Neural cell (in vitro differentiated cells): ENCODE measurements at regions not wholly inside any gene's neighbourhood (a gene's known extent, or its start where the extent isn't known, plus 50 kb on each side); places are given as distances from the start of the nearest gene placed in this dataset.

Experiments
- EP300 ChIP-seq: fragments of 450-650 bp; conservative IDR thresholded peaks from 2 replicates; pipeline ENCODE4 v1.6.1; 2014; ENCODE audit warnings: antibody characterized with exemption, mild to moderate bottlenecking, moderate library complexity; ENCODE audit not compliant: poor library complexity, severe bottlenecking
- EZH2 ChIP-seq: fragments of 200-600, 300-800 bp; shearing (Covaris generic), sonication (generic); IDR thresholded peaks from 2 replicates; pipeline ENCODE4 v1.6.1; 2014; ENCODE audit warnings: antibody characterized with exemption, low read length, borderline replicate concordance, mild to moderate bottlenecking; ENCODE audit not compliant: insufficient read depth, poor library complexity, severe bottlenecking
- MXI1 ChIP-seq: fragments of 450-650 bp; conservative IDR thresholded peaks from 2 replicates; pipeline ENCODE4 v1.6.1; 2014; ENCODE audit warnings: antibody characterized with exemption, mild to moderate bottlenecking; ENCODE audit not compliant: poor library complexity, severe bottlenecking
- POLR2AphosphoS5 ChIP-seq: IDR thresholded peaks from 2 replicates; pipeline ENCODE4 v1.6.1; 2012
- RAD21 ChIP-seq: fragments of 450-650 bp; conservative IDR thresholded peaks from 2 replicates; pipeline ENCODE4 v1.6.1; 2014; ENCODE audit warnings: antibody characterized with exemption, mild to moderate bottlenecking, moderate library complexity
- TF ChIP-seq, protein P1 (sequence below): fragments of 450-650 bp; IDR thresholded peaks from 2 replicates; pipeline ENCODE4 v1.5.1; 2014; ENCODE audit warnings: antibody characterized with exemption, mild to moderate bottlenecking, moderate library complexity; ENCODE audit not compliant: poor library complexity, severe bottlenecking
- TF ChIP-seq, protein P2 (sequence below): IDR thresholded peaks from 2 replicates; pipeline ENCODE4 v1.6.1; 2012; ENCODE audit warnings: borderline replicate concordance

- TF ChIP-seq, protein P1, sequence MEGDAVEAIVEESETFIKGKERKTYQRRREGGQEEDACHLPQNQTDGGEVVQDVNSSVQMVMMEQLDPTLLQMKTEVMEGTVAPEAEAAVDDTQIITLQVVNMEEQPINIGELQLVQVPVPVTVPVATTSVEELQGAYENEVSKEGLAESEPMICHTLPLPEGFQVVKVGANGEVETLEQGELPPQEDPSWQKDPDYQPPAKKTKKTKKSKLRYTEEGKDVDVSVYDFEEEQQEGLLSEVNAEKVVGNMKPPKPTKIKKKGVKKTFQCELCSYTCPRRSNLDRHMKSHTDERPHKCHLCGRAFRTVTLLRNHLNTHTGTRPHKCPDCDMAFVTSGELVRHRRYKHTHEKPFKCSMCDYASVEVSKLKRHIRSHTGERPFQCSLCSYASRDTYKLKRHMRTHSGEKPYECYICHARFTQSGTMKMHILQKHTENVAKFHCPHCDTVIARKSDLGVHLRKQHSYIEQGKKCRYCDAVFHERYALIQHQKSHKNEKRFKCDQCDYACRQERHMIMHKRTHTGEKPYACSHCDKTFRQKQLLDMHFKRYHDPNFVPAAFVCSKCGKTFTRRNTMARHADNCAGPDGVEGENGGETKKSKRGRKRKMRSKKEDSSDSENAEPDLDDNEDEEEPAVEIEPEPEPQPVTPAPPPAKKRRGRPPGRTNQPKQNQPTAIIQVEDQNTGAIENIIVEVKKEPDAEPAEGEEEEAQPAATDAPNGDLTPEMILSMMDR, result no peak
- no peak for TF ChIP-seq POLR2AphosphoS5
- no peak for TF ChIP-seq MXI1
- TF ChIP-seq EP300, result no peak
- TF ChIP-seq, protein P2, sequence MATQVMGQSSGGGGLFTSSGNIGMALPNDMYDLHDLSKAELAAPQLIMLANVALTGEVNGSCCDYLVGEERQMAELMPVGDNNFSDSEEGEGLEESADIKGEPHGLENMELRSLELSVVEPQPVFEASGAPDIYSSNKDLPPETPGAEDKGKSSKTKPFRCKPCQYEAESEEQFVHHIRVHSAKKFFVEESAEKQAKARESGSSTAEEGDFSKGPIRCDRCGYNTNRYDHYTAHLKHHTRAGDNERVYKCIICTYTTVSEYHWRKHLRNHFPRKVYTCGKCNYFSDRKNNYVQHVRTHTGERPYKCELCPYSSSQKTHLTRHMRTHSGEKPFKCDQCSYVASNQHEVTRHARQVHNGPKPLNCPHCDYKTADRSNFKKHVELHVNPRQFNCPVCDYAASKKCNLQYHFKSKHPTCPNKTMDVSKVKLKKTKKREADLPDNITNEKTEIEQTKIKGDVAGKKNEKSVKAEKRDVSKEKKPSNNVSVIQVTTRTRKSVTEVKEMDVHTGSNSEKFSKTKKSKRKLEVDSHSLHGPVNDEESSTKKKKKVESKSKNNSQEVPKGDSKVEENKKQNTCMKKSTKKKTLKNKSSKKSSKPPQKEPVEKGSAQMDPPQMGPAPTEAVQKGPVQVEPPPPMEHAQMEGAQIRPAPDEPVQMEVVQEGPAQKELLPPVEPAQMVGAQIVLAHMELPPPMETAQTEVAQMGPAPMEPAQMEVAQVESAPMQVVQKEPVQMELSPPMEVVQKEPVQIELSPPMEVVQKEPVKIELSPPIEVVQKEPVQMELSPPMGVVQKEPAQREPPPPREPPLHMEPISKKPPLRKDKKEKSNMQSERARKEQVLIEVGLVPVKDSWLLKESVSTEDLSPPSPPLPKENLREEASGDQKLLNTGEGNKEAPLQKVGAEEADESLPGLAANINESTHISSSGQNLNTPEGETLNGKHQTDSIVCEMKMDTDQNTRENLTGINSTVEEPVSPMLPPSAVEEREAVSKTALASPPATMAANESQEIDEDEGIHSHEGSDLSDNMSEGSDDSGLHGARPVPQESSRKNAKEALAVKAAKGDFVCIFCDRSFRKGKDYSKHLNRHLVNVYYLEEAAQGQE, result no peak
- TF ChIP-seq EZH2, result no peak
- TF ChIP-seq RAD21, result no peak
Measured at GRCh38 chr7:149568218-149568617, 70.6 kb upstream of the ZNF746 start.
